Pons (tissue), 1 donor: ENCODE measurements at regions not wholly inside any gene's neighbourhood (a gene's known extent, or its start where the extent isn't known, plus 50 kb on each side); places are given as distances from the start of the nearest gene placed in this dataset.
A peak's percentile ranks its signal among the peaks of the same experiment; 100 is the strongest.

Experiments used
- DNase-seq: peaks from one replicate; pipeline ENCODE4 v3.0.0-alpha.2; 2016; ENCODE audit warnings: low spot score

DNA sequence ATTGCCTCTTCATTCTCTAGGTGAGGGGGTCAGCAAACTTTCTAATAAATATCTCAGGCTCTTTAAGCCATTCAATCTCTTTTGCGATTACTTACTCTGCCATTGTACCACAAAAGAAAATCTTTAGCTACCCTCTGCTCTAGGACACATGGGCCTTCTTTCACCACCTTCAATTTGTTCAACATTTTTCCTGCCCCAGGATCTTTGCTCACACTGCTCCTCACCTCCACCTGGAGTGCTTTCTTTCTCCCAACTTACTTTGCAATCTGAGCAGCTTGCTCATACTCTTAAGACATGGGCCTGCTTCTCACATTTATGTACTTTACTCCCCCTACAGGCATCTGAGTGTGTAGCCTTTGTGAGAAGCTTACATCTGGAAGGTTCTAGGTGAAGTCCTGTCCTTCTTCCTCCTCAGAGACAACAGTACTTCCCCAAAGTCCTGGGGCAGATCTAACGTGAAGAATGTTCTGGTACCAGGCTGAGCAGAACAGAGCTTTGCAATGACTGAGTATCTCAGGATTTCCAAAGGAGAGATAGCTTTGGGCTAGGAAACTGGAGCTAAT lies 55.0 kb upstream of the PRDM5 start:
- DNase-seq = peak; percentile 35

DNA sequence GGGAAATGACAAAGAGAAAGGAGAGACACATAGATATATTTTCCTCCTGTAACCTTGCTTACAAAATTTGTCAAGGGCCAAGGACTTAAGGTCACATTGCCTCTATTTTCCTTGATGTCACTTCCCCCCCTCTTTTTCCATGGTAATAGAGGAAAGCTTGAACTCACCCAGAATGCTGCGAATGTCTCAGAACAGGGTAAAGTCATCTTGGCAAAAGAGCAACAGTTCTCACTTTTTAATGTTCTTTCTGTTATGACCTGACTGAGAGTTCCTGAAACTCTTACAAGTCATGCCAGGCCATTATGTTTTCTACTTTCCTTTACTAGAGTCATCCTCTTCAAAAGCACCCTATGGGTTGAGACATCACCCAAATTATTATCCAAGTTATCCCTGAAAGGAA lies 50.7 kb upstream of the PRDM5 start:
- no peak for DNase-seq
